CD4-positive, alpha-beta T cell (primary cell): ENCODE measurements at regions not wholly inside any gene's neighbourhood (a gene's known extent, or its start where the extent isn't known, plus 50 kb on each side); places are given as distances from the start of the nearest gene placed in this dataset.

ENCODE experiments used
- ATAC-seq: fragments of 200-7000 bp; cut with Tn5 transposase; one replicate; pipeline ENCODE4 v1.10.0; 2022; ENCODE audit warnings: mild to moderate bottlenecking; ENCODE audit not compliant: poor library complexity
- CTCF ChIA-PET: fragments of 350-600 bp; sonication (Branson Sonifier 250); formaldehyde crosslinking; loops from one replicate; lab custom pipeline; 2021; ENCODE audit warnings: antibody characterized with exemption, inconsistent platforms; lab: Charles Lee
- POLR2A ChIA-PET: fragments of 350-600 bp; sonication (Branson Sonifier 250); formaldehyde crosslinking; loops from one replicate; lab custom pipeline; 2021; ENCODE audit warnings: antibody characterized with exemption, inconsistent platforms; lab: Charles Lee
- DNase-seq, 14 experiments: peaks; one replicate each; pipeline ENCODE4 v3.0.0-alpha.2; 2013 to 2020; ENCODE audit warnings: mixed read lengths in 2 of 14
- H3K27ac ChIP-seq, 2 donors: one replicate each; pipeline versions ENCODE4 v1.5.1 to v1.7.0; 2013; ENCODE audit warnings: low read length in 2 of 2, low read depth in 1 of 2, mild to moderate bottlenecking in 1 of 2
- H3K27me3 ChIP-seq, 2 experiments: 1 replicate in 1 of 2; 2 replicates in 1 of 2; pipeline versions ENCODE4 v1.6.1 to v1.7.0; 2013; ENCODE audit warnings: low read length in 2 of 2, control low read depth in 1 of 2, mild to moderate bottlenecking in 1 of 2, moderate library complexity in 1 of 2; ENCODE audit not compliant: insufficient read depth in 2 of 2, control insufficient read depth in 1 of 2
- H3K36me3 ChIP-seq: one replicate; pipeline ENCODE4 v1.6.1; 2013; ENCODE audit warnings: low read length, control low read depth; ENCODE audit not compliant: insufficient read depth
- H3K4me1 ChIP-seq: one replicate; pipeline ENCODE4 v1.6.1; 2013; ENCODE audit warnings: low read length, control low read depth; ENCODE audit not compliant: insufficient read depth
- H3K4me3 ChIP-seq: one replicate; pipeline ENCODE4 v1.5.1; 2013; ENCODE audit warnings: mild to moderate bottlenecking, low read length, moderate library complexity
- H3K9me3 ChIP-seq, 2 experiments: 1 replicate in 1 of 2; 2 replicates in 1 of 2; pipeline versions ENCODE4 v1.6.1 to v1.7.0; 2013; ENCODE audit warnings: low read length in 2 of 2, mild to moderate bottlenecking in 2 of 2, control low read depth in 1 of 2, moderate library complexity in 1 of 2; ENCODE audit not compliant: control insufficient read depth in 1 of 2, insufficient read depth in 1 of 2
- H3K27ac Mint-ChIP-seq: one replicate; pipeline ENCODE4 v1.8.0; 2020; ENCODE audit warnings: mixed read lengths
- H3K27me3 Mint-ChIP-seq: one replicate; pipeline ENCODE4 v1.8.0; 2021; ENCODE audit warnings: mixed read lengths
- H3K36me3 Mint-ChIP-seq: one replicate; pipeline ENCODE4 v1.8.0; 2021; ENCODE audit warnings: low read depth, mixed read lengths
- H3K4me1 Mint-ChIP-seq: one replicate; pipeline ENCODE4 v1.8.0; 2021; ENCODE audit warnings: low read depth, mixed read lengths
- H3K4me3 Mint-ChIP-seq: one replicate; pipeline ENCODE4 v1.8.0; 2020; ENCODE audit warnings: mild to moderate bottlenecking, mixed read lengths
- H3K9me3 Mint-ChIP-seq: one replicate; pipeline ENCODE4 v1.8.0; 2020; ENCODE audit warnings: mixed read lengths
- CTCF ChIP-seq: fragments of 200-600 bp; IDR thresholded peaks from one replicate; pipeline ENCODE4 v1.8.0; 2022; ENCODE audit warnings: antibody characterized with exemption, mild to moderate bottlenecking
- intact Hi-C, 2 experiments: fragments of 100-400 bp; cut with DNase I in 1 of 2; cut with micrococcal nuclease in 1 of 2; formaldehyde crosslinking; loops; one replicate each; pipeline versions ENCODE4 v1.15.1 to v1.9.0; 2023 to 2025; cut with DNase I, micrococcal nuclease

GRCh38 chr7:110480964-110481363, 610.0 kb upstream of the LRRN3 start:
- H3K36me3 ChIP-seq, result no peaks in the 10 kb centered on the region
- ChIA-PET CTCF (no interaction called here), POLR2A (no interaction called here)
- Mint-ChIP-seq H3K36me3 (no peaks in the 10 kb centered on the region), H3K4me3 (no peak overlapping the region), H3K4me1 (no peaks in the 10 kb centered on the region), H3K27me3 (no peaks in the 10 kb centered on the region), H3K27ac (no peak overlapping the region), H3K9me3 (peaks cover 15% of the 10 kb centered on the region)
- H3K4me1 ChIP-seq, result no peaks in the 10 kb centered on the region
- peaks cover 0 to 11% of the 10 kb centered on the region in 2 experiments for H3K9me3 ChIP-seq
- no peak overlapping the region for H3K4me3 ChIP-seq
- no peak overlapping the region for H3K27ac ChIP-seq
- DNase-seq, result no peak
- TF ChIP-seq CTCF, result no peak
- intact Hi-C loops, result no loop called here
- no peak for ATAC-seq
- H3K27me3 ChIP-seq, result no peaks in the 10 kb centered on the region

- Mint-ChIP-seq H3K36me3 (no peaks in the 10 kb centered on the region), H3K27me3 (no peaks in the 10 kb centered on the region), H3K27ac (no peak overlapping the region), H3K9me3 (peaks cover 15% of the 10 kb centered on the region), H3K4me1 (no peaks in the 10 kb centered on the region), H3K4me3 (no peak overlapping the region)
- intact Hi-C loops, result no loop called here
- no peak for DNase-seq
- ChIA-PET POLR2A (no interaction called here), CTCF (no interaction called here)
- no peak for ATAC-seq
- Histone ChIP-seq H3K9me3 (peaks cover 0 to 11% of the 10 kb centered on the region in 2 experiments), H3K4me1 (no peaks in the 10 kb centered on the region), H3K27ac (no peak overlapping the region), H3K36me3 (no peaks in the 10 kb centered on the region), H3K4me3 (no peak overlapping the region), H3K27me3 (no peaks in the 10 kb centered on the region)
- TF ChIP-seq CTCF, result no peak
Measured at GRCh38 chr7:110483553-110483952, 607.4 kb upstream of the LRRN3 start.

GRCh38 chr7:110484356-110484755, 606.6 kb upstream of the LRRN3 start:
- Histone ChIP-seq H3K36me3 (no peaks in the 10 kb centered on the region), H3K4me1 (no peaks in the 10 kb centered on the region), H3K27ac (no peak overlapping the region), H3K27me3 (no peaks in the 10 kb centered on the region), H3K9me3 (peaks cover 0 to 11% of the 10 kb centered on the region in 2 experiments), H3K4me3 (no peak overlapping the region)
- Mint-ChIP-seq H3K27me3 (no peaks in the 10 kb centered on the region), H3K4me3 (no peak overlapping the region), H3K4me1 (no peaks in the 10 kb centered on the region), H3K9me3 (peaks cover 12% of the 10 kb centered on the region), H3K36me3 (no peaks in the 10 kb centered on the region), H3K27ac (no peak overlapping the region)
- no peak for TF ChIP-seq CTCF
- ATAC-seq (no peak), DNase-seq (no peak)
- POLR2A ChIA-PET, result no interaction called here
- CTCF ChIA-PET, result interaction anchor here (0.9 kb wide), 1 partner anchor 10 kb away, joined by 3 read pairs; no protein-coding TSS in a partner anchor
- intact Hi-C loops, result no loop called here
